T-helper 17 cell (primary cell): ENCODE measurements at regions not wholly inside any gene's neighbourhood (a gene's known extent, or its start where the extent isn't known, plus 50 kb on each side); places are given as distances from the start of the nearest gene placed in this dataset.

Experiments
- ATAC-seq: fragments of 150-1000 bp; cut with Tn5 transposase; 2 replicates; pipeline ENCODE4 v1.10.0; 2021; ENCODE audit warnings: mild to moderate bottlenecking, moderate library complexity
- DNase-seq, 3 donors: peaks; one replicate each; pipeline versions ENCODE4 v3.0.0 to v3.0.0-alpha.2; 2020 to 2021
- H3K9me3 ChIP-seq: one replicate; pipeline ENCODE4 v1.7.0; 2013; ENCODE audit warnings: low read length, mild to moderate bottlenecking; ENCODE audit not compliant: control insufficient read depth, poor library complexity, severe bottlenecking
- H3K27ac Mint-ChIP-seq: one replicate; pipeline ENCODE4 v1.8.0; 2022; ENCODE audit warnings: mild to moderate bottlenecking, moderate library complexity, mixed read lengths
- H3K27me3 Mint-ChIP-seq: one replicate; pipeline ENCODE4 v1.8.0; 2022; ENCODE audit warnings: mixed read lengths
- H3K36me3 Mint-ChIP-seq: one replicate; pipeline ENCODE4 v1.8.0; 2022; ENCODE audit warnings: low read depth, mixed read lengths
- H3K4me1 Mint-ChIP-seq: one replicate; pipeline ENCODE4 v1.8.0; 2022; ENCODE audit warnings: mild to moderate bottlenecking, mixed read lengths
- H3K4me3 Mint-ChIP-seq: one replicate; pipeline ENCODE4 v1.8.0; 2022; ENCODE audit warnings: mild to moderate bottlenecking, moderate library complexity, mixed read lengths

- Mint-ChIP-seq H3K36me3 (no peaks in the 10 kb centered on the region), H3K4me3 (no peak overlapping the region), H3K27ac (no peak overlapping the region), H3K4me1 (no peaks in the 10 kb centered on the region), H3K27me3 (peaks cover 11% of the 10 kb centered on the region)
- no peaks in the 10 kb centered on the region for H3K9me3 ChIP-seq
- no peak for ATAC-seq
- no peak for DNase-seq
Observed at GRCh38 chr9:75713335-75713734, 177.1 kb upstream of the PCSK5 start.

- no peaks in the 10 kb centered on the region for H3K9me3 ChIP-seq
- Mint-ChIP-seq H3K4me1 (no peaks in the 10 kb centered on the region), H3K27ac (no peak overlapping the region), H3K36me3 (no peaks in the 10 kb centered on the region), H3K4me3 (no peak overlapping the region), H3K27me3 (peaks cover 4% of the 10 kb centered on the region)
- ATAC-seq (no peak), DNase-seq (no peak)
Observed at GRCh38 chr9:75715360-75715759, 175.1 kb upstream of the PCSK5 start.

- peaks cover 10% of the 10 kb centered on the region for H3K27me3 Mint-ChIP-seq
Observed at GRCh38 chr9:75718677-75719076, 171.8 kb upstream of the PCSK5 start.

GRCh38 chr9:75728391-75728790, 162.1 kb upstream of the PCSK5 start:
- H3K4me1 Mint-ChIP-seq: no peaks in the 10 kb centered on the region
- DNase-seq: no peak

More at GRCh38 chr9:75718677-75719076, 171.8 kb upstream of the PCSK5 start:
- ATAC-seq: no peak
- H3K27ac Mint-ChIP-seq: no peak overlapping the region
- H3K4me1 Mint-ChIP-seq: no peaks in the 10 kb centered on the region
- no peaks in the 10 kb centered on the region for H3K9me3 ChIP-seq
- H3K36me3 Mint-ChIP-seq: no peaks in the 10 kb centered on the region
- no peak for DNase-seq
- H3K4me3 Mint-ChIP-seq: no peak overlapping the region

GRCh38 chr9:75734802-75735201, 155.7 kb upstream of the PCSK5 start:
- peaks cover 5% of the 10 kb centered on the region for H3K27me3 Mint-ChIP-seq
- no peaks in the 10 kb centered on the region for H3K4me1 Mint-ChIP-seq
- H3K27ac Mint-ChIP-seq: no peak overlapping the region
- ATAC-seq (no peak), DNase-seq (no peak)
- no peak overlapping the region for H3K4me3 Mint-ChIP-seq
- H3K9me3 ChIP-seq: no peaks in the 10 kb centered on the region
- no peaks in the 10 kb centered on the region for H3K36me3 Mint-ChIP-seq

More at GRCh38 chr9:75728391-75728790, 162.1 kb upstream of the PCSK5 start:
- Mint-ChIP-seq H3K27ac (no peak overlapping the region), H3K36me3 (no peaks in the 10 kb centered on the region), H3K4me3 (no peak overlapping the region), H3K27me3 (no peaks in the 10 kb centered on the region)
- no peaks in the 10 kb centered on the region for H3K9me3 ChIP-seq
- no peak for ATAC-seq

GRCh38 chr9:75739884-75740611, 150.4 kb upstream of the PCSK5 start:
- Mint-ChIP-seq H3K4me1 (no peaks in the 10 kb centered on the region), H3K27ac (no peak overlapping the region), H3K36me3 (no peaks in the 10 kb centered on the region), H3K4me3 (no peak overlapping the region), H3K27me3 (peaks cover 6% of the 10 kb centered on the region)
- DNase-seq (no peak), ATAC-seq (no peak)
- peaks cover 2% of the 10 kb centered on the region for H3K9me3 ChIP-seq

- no peak overlapping the region for H3K4me3 Mint-ChIP-seq
- peaks cover 2% of the 10 kb centered on the region for H3K9me3 ChIP-seq
- H3K36me3 Mint-ChIP-seq: no peaks in the 10 kb centered on the region
- no peak overlapping the region for H3K27ac Mint-ChIP-seq
- H3K4me1 Mint-ChIP-seq: no peaks in the 10 kb centered on the region
- DNase-seq (no peak), ATAC-seq (no peak)
- H3K27me3 Mint-ChIP-seq: peaks cover 6% of the 10 kb centered on the region
Observed at GRCh38 chr9:75743855-75744254, 146.6 kb upstream of the PCSK5 start.

GRCh38 chr9:75754080-75754479, 136.4 kb upstream of the PCSK5 start:
- Mint-ChIP-seq H3K4me1 (no peaks in the 10 kb centered on the region), H3K36me3 (no peaks in the 10 kb centered on the region), H3K27me3 (no peaks in the 10 kb centered on the region), H3K4me3 (no peak overlapping the region), H3K27ac (no peak overlapping the region)
- no peak for ATAC-seq
- no peaks in the 10 kb centered on the region for H3K9me3 ChIP-seq
- DNase-seq: no peak

GRCh38 chr9:75775166-75775565, 115.3 kb upstream of the PCSK5 start:
- H3K9me3 ChIP-seq: no peaks in the 10 kb centered on the region
- H3K4me3 Mint-ChIP-seq: no peak overlapping the region
- H3K27me3 Mint-ChIP-seq: no peaks in the 10 kb centered on the region
- no peak overlapping the region for H3K27ac Mint-ChIP-seq
- H3K36me3 Mint-ChIP-seq: no peaks in the 10 kb centered on the region
- DNase-seq (no peak), ATAC-seq (no peak)
- no peaks in the 10 kb centered on the region for H3K4me1 Mint-ChIP-seq

- no peak for DNase-seq
- Mint-ChIP-seq H3K4me1 (no peaks in the 10 kb centered on the region), H3K4me3 (no peak overlapping the region), H3K27ac (no peak overlapping the region), H3K27me3 (no peaks in the 10 kb centered on the region), H3K36me3 (no peaks in the 10 kb centered on the region)
- no peaks in the 10 kb centered on the region for H3K9me3 ChIP-seq
- no peak for ATAC-seq
Observed at GRCh38 chr9:75775966-75776691, 114.3 kb upstream of the PCSK5 start.

- Mint-ChIP-seq H3K27ac (no peak overlapping the region), H3K4me3 (no peak overlapping the region), H3K4me1 (no peaks in the 10 kb centered on the region), H3K27me3 (no peaks in the 10 kb centered on the region), H3K36me3 (no peaks in the 10 kb centered on the region)
- ATAC-seq (no peak), DNase-seq (no peak)
- H3K9me3 ChIP-seq: no peaks in the 10 kb centered on the region
Observed at GRCh38 chr9:75780185-75780584, 110.3 kb upstream of the PCSK5 start.

- no peaks in the 10 kb centered on the region for H3K27me3 Mint-ChIP-seq
- H3K9me3 ChIP-seq: no peaks in the 10 kb centered on the region
- H3K4me1 Mint-ChIP-seq: no peaks in the 10 kb centered on the region
- H3K36me3 Mint-ChIP-seq: no peaks in the 10 kb centered on the region
- ATAC-seq (no peak), DNase-seq (no peak)
- no peak overlapping the region for H3K4me3 Mint-ChIP-seq
- no peak overlapping the region for H3K27ac Mint-ChIP-seq
Observed at GRCh38 chr9:75788006-75788634, 102.4 kb upstream of the PCSK5 start.

GRCh38 chr9:75797085-75797580, 93.3 kb upstream of the PCSK5 start:
- peaks cover 30% of the 10 kb centered on the region for H3K27me3 Mint-ChIP-seq
- no peaks in the 10 kb centered on the region for H3K4me1 Mint-ChIP-seq
- no peak for ATAC-seq
- H3K36me3 Mint-ChIP-seq: no peaks in the 10 kb centered on the region
- H3K27ac Mint-ChIP-seq: no peak overlapping the region
- DNase-seq: no peak
- no peaks in the 10 kb centered on the region for H3K9me3 ChIP-seq
- H3K4me3 Mint-ChIP-seq: no peak overlapping the region
